Loucy (cell line): ENCODE measurements at regions not wholly inside any gene's neighbourhood (a gene's known extent, or its start where the extent isn't known, plus 50 kb on each side); places are given as distances from the start of the nearest gene placed in this dataset.
"Not testable (repeated sequence)": the region's sequence is repeated elsewhere in the genome, so short reads cannot be mapped to it uniquely, and the experiment has no call there.

ENCODE experiments used
- H2AFZ ChIP-seq: fragments of 200-600 bp; sonication (generic); 2 replicates; pipeline ENCODE4 v1.6.0; 2016; ENCODE audit warnings: antibody characterized with exemption, mild to moderate bottlenecking, low read length, moderate library complexity
- H3F3A ChIP-seq: fragments of 200-600 bp; 2 replicates; pipeline ENCODE4 v1.6.0; 2016; ENCODE audit warnings: antibody characterized with exemption, low read depth, mild to moderate bottlenecking
- H3K27me3 ChIP-seq: fragments of 200-600 bp; sonication (generic); 2 replicates; pipeline ENCODE4 v1.6.1; 2014; ENCODE audit warnings: low read length, mild to moderate bottlenecking; ENCODE audit not compliant: insufficient read depth, poor library complexity, severe bottlenecking
- H3K36me3 ChIP-seq: fragments of 200-600 bp; sonication (generic); 2 replicates; pipeline ENCODE4 v1.6.1; 2016; ENCODE audit warnings: low read length; ENCODE audit not compliant: insufficient read depth
- H3K4me1 ChIP-seq: fragments of 200-600 bp; sonication (generic); 2 replicates; pipeline ENCODE4 v1.5.1; 2014; ENCODE audit warnings: low read length, mild to moderate bottlenecking; ENCODE audit not compliant: insufficient read depth, poor library complexity, severe bottlenecking
- H3K4me2 ChIP-seq: fragments of 200-600 bp; sonication (generic); 2 replicates; pipeline ENCODE4 v1.6.0; 2014; ENCODE audit warnings: antibody characterized with exemption, low read length, low read depth, mild to moderate bottlenecking; ENCODE audit not compliant: poor library complexity, severe bottlenecking
- H3K4me3 ChIP-seq: fragments of 200-600 bp; sonication (generic); 2 replicates; pipeline ENCODE4 v1.5.1; 2014; ENCODE audit warnings: low read length, mild to moderate bottlenecking, mixed read lengths; ENCODE audit not compliant: poor library complexity, severe bottlenecking
- H3K79me2 ChIP-seq: fragments of 200-600 bp; sonication (generic); 2 replicates; pipeline ENCODE4 v1.6.1; 2014; ENCODE audit warnings: low read length; ENCODE audit not compliant: insufficient read depth
- H3K9ac ChIP-seq: fragments of 200-600 bp; sonication (generic); 2 replicates; pipeline ENCODE4 v1.6.0; 2014; ENCODE audit warnings: mild to moderate bottlenecking, low read depth, low read length, moderate library complexity; ENCODE audit not compliant: poor library complexity, severe bottlenecking
- H3K9me2 ChIP-seq: fragments of 200-600 bp; sonication (generic); replicated peaks from 2 replicates; pipeline ENCODE4 v1.6.1; 2016; ENCODE audit warnings: low read depth, low read length, mixed read lengths
- H3K9me3 ChIP-seq: fragments of 200-600 bp; sonication (generic); 2 replicates; pipeline ENCODE4 v1.6.1; 2014; ENCODE audit warnings: mild to moderate bottlenecking, antibody characterized with exemption, low read length, low read depth; ENCODE audit not compliant: insufficient read depth
- H4K20me1 ChIP-seq: fragments of 200-600 bp; sonication (generic); 2 replicates; pipeline ENCODE4 v1.6.0; 2014; ENCODE audit warnings: antibody characterized with exemption, low read length, mild to moderate bottlenecking; ENCODE audit not compliant: insufficient read depth, poor library complexity, severe bottlenecking
- CTCF ChIP-seq: fragments of 200-600 bp; sonication (generic); conservative IDR thresholded peaks from 2 replicates; pipeline ENCODE4 v1.5.1; 2014; ENCODE audit warnings: mild to moderate bottlenecking, antibody characterized with exemption, low read length
- EZH2phosphoT487 ChIP-seq: fragments of 200-600 bp; IDR thresholded peaks from 2 replicates; pipeline ENCODE4 v1.6.1; 2018; ENCODE audit warnings: antibody characterized with exemption, mild to moderate bottlenecking, moderate library complexity, borderline replicate concordance

GRCh38 chr13:50230662-50230978 is 215.4 kb downstream of the KCNRG start:
- Histone ChIP-seq H4K20me1 (peaks cover 14% of the 10 kb centered on the region), H3K9me2 (no peaks in the 10 kb centered on the region), H3K9me3 (peaks cover 11% of the 10 kb centered on the region; the same call in 1 of the 2 replicates), H3K9ac (no peak overlapping the region), H3K36me3 (peaks cover 3% of the 10 kb centered on the region), H3K79me2 (peaks cover 78% of the 10 kb centered on the region), H3K4me3 (no peak overlapping the region), H3K4me1 (peaks cover 43% of the 10 kb centered on the region), H3K4me2 (peak overlapping the region; percentile 46), H3F3A (no peaks in the 10 kb centered on the region), H2AFZ (no peak overlapping the region), H3K27me3 (no peaks in the 10 kb centered on the region)
- no peak for TF ChIP-seq EZH2phosphoT487
- no peak for TF ChIP-seq CTCF

- not testable (repeated sequence) for H3K4me3 ChIP-seq, H3K9me2 ChIP-seq, H3K27me3 ChIP-seq, H3K36me3 ChIP-seq, H3K4me2 ChIP-seq, H3F3A ChIP-seq, H2AFZ ChIP-seq, H3K9ac ChIP-seq
- H4K20me1 ChIP-seq, result peaks cover 11% of the 10 kb centered on the region
- H3K9me3 ChIP-seq, result peaks cover 11% of the 10 kb centered on the region; the same call in 1 of the 2 replicates
- H3K79me2 ChIP-seq, result peaks cover 78% of the 10 kb centered on the region
- H3K4me1 ChIP-seq, result peaks cover 35% of the 10 kb centered on the region
Observed at GRCh38 chr13:50233574-50233973, 218.3 kb downstream of the KCNRG start.

DNA sequence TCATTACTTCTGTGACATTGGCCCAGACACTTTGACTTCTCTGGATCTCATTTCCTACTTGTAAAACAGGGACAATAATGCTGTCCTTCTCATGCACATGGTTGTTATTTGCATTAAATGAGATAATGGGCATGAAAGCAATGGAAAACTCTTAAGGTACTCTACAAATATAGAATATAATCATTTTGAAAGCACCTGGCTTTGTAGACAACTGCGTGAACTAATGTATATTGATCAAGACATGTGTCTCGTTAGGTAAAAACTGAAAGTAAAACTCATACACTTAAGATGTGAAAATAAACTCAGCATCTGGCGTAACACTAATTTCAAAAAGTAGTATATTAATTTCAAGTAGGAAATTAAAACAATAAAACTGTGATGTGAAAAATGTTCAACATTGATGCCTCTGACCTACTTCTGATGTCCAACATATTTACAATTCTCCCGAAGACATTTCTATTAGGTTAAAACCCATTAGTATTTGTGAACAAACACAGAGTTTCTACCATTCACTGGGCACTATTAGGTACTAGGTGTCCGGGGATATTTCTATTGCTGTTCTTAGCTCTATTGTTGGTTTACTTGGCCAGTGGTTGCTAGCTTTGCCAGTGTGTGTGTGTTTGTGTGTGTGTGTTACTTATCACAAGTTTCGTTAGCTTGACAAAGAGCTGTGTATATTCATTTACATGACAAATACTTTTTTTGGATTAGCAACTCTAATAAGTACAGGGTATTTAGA is 220.5 kb downstream of the KCNRG start:
- Histone ChIP-seq H3K4me1 (peaks cover 27% of the 10 kb centered on the region), H3K27me3 (no peaks in the 10 kb centered on the region), H3K79me2 (peaks cover 84% of the 10 kb centered on the region), H3F3A (no peaks in the 10 kb centered on the region), H4K20me1 (peaks cover 6% of the 10 kb centered on the region), H3K9ac (no peak overlapping the region), H3K4me2 (peak overlapping the region; percentile 5), H3K9me3 (peaks cover 11% of the 10 kb centered on the region; the same call in 1 of the 2 replicates), H3K9me2 (no peaks in the 10 kb centered on the region), H2AFZ (no peak overlapping the region), H3K4me3 (no peak overlapping the region), H3K36me3 (peaks cover 3% of the 10 kb centered on the region)
- TF ChIP-seq CTCF (no peak), EZH2phosphoT487 (no peak)

- TF ChIP-seq CTCF (no peak), EZH2phosphoT487 (no peak)
- Histone ChIP-seq H3F3A (no peaks in the 10 kb centered on the region), H3K4me2 (no peak overlapping the region), H3K9me2 (no peaks in the 10 kb centered on the region), H4K20me1 (peaks cover 3% of the 10 kb centered on the region), H3K36me3 (peaks cover 3% of the 10 kb centered on the region), H3K4me3 (no peak overlapping the region), H3K79me2 (peaks cover 82% of the 10 kb centered on the region), H3K9me3 (peaks cover 11% of the 10 kb centered on the region; the same call in 1 of the 2 replicates), H3K9ac (no peak overlapping the region), H3K4me1 (peaks cover 26% of the 10 kb centered on the region), H2AFZ (no peak overlapping the region), H3K27me3 (no peaks in the 10 kb centered on the region)
Observed at GRCh38 chr13:50236898-50237318, 221.7 kb downstream of the KCNRG start.
